ENCODE measurements at regions not wholly inside any gene's neighbourhood (a gene's known extent, or its start where the extent isn't known, plus 50 kb on each side); places are given as distances from the start of the nearest gene placed in this dataset.

DNA sequence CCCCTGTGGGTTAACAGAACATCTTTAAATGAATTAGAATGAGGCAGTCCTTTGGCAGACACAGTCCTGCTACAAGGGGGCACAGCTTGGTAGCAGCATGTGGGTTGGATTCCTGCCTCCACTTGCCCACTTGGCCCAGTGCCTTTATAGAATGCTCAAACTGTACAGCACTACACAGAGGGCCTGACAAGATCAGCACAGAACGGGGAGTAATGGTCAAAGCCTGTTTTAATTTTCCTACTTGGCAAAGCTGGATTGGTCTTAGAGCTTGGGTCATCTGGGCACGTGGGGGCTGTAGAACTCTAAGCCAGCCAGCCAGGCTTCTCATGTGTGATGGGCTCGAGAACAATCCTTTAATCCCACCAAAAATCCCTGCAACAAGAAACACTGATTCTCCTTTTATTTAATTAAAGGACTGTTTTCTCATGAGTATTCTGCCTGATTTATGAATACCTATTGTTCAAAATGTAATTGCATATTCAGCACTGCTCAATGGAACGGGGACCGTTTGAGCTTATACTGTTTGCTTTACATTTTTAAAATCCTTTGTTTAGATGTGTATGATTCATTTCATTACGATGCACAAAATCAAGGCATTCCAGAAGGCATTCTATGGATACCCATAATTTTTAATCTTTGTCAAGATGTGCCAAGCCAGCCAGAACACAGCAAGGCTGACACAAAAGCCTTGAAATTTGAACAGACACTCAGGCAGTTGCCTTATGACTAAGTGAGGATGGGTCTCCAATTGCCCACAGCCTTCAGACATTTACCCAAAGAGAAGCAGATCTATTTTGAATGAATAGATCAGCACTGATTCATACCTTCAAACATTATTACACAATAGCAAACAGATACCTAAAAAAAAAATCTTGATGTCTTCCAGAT lies 249.3 kb upstream of the TGFBR2 start:
- DNase-seq (ENCODE audit: low read depth), result peak; percentile 64

DNA sequence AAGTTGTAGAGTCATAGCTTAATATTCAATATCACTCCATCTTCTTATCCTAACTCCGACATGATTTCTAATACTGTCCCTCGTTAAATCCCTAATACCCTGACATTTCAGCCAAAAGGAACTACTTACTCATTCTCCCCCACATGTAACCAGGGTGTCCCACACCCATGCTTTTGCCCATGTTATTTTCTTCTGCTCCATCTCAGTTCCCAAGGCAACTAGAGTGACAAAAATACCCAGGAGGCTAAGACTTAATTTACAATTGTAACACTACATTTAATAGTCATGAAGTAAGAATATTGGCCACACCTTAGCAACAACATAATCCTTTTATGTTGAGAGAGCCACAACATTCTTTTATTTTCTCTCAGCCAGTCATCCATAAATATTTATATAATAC lies 248.5 kb upstream of the TGFBR2 start:
- DNase-seq (ENCODE audit: low read depth), result peak; percentile 26

DNA sequence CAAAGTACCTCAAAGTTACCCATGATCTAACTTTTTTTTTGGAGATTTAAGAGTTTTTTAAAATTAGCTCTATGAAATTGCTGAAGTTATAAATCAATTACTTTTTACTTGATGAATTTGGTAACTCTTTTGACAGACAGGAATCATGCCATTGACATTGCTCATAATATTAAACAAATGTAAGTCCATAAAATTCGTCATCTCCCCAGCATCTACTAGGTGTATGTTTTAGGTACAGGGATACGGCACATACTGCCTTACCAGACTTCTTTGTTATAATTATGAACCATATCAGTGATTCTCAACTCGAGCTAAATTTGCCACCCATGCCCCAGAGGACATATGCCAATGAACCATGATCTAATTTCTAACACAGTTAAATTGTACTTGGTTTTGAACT lies 247.5 kb upstream of the TGFBR2 start:
- no peak for DNase-seq (ENCODE audit: low read depth)

DNA sequence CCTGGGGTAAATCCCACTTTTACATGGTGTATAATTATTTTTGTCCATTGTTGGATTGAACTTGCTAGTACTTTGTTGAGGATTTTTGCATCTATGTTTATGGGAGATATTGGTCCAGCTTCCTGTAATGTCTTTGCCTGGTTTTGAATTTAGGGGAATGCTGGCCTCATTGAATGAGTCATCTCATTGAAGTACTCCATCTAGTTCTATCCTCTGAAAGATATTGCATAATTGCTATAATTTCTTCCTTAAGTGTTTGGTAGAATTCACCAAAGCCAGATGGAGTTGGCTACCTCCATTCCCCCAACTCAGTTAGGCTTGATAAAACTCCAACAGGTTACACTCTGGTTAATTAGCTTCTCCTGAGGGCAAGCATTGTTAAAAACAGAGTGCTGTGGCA lies 237.4 kb upstream of the TGFBR2 start:
- peak; percentile 44 for DNase-seq (ENCODE audit: low read depth)

DNA sequence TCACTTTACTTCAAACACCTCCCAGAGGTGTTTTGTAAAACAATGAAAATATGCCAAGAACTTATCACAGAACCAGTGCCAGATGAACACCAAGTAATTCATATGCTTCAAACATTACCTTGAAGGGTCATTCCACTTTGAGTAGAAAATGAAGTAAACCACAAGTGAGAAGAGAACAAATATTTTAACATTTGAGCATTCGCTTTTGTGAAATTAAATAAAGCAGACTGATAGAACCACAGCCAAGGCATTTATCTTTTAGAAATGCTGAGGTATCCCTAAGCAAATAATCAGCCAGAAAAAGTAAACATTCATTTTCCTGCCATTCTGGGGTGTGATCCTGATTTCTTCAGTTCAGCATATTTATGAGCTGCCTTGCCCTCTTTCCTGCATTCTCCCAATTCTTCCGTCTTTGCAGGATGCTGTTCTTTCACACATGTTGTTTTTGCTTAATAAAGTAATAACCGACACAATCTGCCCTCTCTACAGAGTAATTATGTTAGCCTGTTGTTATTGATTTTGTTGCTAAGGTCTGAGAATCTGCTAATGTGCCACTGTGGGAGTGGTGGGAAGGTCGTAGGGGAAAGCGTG lies 235.6 kb upstream of the TGFBR2 start:
- DNase-seq (ENCODE audit: low read depth), result no peak

DNA sequence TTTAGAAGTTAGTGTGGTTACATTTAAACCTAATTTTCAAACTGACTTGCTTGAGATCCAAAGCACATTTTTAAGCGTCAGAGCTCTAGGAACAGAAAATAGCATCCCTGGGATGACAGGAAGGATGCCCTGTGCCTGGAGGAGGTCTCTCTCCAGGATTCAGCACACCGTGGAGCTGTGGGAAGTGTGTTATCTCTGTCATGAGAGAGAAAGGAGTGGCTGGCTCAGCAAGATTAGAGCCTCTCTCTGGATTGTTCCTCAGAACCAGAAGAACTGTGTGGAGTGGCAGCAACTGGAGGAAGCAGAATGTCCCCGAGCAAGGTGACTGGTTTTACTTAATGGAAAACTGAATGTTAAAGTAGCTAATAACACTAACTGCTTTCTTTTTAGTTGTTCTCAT lies 233.6 kb upstream of the TGFBR2 start:
- DNase-seq (ENCODE audit: low read depth), result no peak

DNA sequence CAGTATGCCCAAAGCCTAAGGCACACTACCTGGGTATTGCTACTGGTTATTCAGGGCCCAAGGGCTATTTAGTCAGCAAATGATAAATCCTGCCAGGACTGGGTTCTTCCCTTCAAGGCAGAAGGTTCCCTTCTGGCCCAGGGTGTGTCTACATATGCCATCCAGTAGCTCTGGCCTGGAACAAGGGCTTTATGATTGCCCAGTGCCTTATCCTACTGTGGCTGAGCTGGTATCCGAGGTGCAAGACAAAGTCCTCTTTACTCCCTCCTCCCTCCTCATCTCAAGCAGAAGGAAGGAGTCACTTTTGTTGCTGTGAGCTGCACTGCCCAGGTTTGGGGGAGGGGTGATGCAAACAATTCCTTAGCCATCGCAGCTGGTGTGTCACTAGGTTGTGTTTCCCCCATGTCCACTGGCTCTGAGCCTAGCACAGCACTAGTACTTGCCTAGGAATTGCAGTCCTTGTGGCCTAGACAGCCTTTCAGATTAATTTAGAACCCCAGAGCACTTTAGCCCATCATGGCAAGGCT lies 221.8 kb upstream of the TGFBR2 start:
- no peak for DNase-seq (ENCODE audit: low read depth)

DNA sequence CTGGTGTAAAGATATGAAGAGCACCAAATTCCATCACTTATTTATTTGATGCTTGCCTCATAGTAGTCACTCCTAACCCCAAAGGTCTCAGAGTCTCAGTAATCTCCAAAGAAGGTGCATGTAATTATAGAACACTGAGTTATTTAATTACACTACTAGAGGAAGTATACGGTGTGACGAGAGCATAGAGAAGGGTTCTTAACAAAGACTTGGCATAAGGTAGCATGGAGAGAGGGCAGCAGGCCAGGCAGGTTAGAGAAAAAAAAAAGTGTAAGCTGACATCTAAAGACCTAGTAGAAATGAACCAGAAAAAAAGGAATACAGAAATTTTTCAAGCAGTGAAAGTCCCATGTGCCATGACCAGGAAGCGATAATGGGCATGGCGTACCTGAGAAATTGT lies 213.3 kb upstream of the TGFBR2 start:
- DNase-seq (ENCODE audit: low read depth), result no peak

DNA sequence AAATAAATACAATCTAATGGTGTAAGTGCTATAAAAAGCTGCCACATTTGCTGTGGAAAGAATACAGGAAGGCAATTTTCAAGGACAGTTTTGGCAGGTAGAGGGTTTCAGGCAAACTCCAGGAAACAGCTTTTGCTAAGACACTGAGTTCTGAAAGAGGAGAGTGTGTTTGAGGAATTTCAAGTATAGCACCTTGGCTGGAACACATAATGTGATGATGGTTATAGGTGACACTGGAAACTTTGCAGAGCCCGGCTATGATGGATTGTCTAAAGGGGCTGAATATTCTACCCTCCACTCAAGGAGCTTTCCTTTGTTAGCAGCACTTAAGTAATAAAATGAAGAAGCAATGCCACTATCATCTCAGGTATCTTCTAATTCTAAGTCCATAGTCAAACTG lies 209.4 kb upstream of the TGFBR2 start:
- no peak for DNase-seq (ENCODE audit: low read depth)

DNA sequence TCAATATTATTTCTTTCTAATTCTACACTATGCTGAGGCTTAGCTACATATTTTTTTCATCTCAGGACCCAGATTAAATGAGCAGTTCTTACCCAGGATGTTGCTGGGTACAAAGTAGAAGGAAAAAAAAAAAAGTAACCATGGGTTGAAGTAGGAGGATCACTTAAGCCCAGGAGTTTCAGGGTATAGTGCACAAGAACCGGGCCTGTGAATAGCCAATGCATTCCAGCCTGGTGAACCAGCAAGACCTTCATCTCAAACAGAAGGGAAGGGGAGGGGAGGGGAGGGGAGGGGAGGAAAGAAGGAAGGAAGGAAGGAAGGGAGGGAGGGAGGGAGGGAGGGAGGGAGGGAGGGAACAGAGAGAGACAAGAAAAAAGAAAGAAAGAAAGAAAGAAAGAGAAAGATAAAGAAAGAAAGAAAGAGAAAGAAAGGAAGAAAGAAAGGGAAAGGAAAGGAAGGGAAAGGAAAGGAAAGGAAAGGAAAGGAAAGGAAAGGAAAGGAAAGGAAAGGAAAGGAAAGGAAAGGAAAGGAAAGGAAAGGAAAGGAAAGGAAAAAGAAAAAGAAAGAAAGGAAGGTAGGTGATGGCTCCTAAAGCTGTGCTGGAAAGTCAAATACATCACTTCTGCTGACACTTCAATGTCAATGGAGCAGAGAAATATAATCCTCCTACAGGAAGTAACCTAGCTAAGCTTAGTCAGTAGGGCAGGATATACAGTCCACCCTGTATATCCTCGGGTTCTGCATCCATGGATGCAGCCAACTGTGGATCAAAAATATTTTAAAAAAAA lies 206.8 kb upstream of the TGFBR2 start:
- DNase-seq (ENCODE audit: low read depth), result peak; percentile 36

DNA sequence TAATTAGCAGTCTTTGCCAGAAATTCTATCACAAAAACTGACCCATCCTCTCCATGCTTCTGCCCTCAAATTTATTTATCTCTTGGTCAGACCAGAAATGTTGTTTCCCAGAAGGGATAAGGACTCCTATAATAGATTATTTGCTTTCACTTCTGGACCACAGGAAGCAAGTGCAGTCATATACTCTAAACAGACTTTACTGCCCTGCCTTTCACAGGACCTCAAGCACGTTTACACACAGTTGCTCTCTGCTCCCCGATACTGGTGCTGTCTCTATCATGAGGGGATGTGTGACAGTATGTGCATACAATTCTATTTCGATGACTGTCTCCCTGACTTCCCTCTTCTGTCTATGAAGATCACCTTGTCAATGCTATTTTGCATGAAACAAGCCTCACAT lies 205.5 kb upstream of the TGFBR2 start:
- DNase-seq (ENCODE audit: low read depth), result no peak

DNA sequence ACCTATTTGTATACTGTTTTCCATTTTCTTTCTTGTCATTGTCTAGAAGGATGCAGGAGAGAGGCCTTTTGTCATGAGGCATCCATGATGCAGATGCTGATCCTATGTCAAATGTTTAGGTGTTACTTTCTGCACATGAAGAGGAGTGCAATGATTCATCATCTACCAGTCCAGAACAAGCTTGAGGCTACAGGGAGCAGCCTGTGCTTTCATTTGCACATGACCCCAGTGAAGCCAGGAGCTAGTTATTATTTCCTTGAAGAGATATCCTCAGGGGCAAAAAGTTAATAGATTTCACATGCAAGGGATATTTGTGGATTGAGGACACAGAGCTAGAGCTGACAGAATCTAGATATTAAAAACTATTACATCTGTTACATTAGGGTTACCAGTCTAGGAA lies 204.4 kb upstream of the TGFBR2 start:
- DNase-seq (ENCODE audit: low read depth), result peak; percentile 69

DNA sequence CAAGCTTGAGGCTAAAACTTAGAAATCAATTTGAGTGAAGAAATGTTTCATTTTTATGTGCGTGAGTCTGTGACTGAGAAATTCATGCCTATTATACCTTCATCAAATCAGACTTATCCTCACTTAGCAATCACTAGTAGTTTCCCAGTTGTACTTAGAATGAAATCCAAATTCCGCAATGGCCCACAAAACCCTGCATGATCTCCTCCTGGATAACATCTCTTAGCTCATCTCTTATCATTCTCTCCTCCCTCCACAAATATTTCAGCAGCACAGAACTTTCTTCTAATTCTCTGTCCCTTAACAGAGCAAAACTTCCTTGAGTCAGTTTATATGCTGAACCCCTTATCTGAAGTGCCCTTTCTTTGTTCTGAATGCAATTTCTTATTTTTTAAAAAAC lies 198.8 kb upstream of the TGFBR2 start:
- DNase-seq (ENCODE audit: low read depth), result no peak

DNA sequence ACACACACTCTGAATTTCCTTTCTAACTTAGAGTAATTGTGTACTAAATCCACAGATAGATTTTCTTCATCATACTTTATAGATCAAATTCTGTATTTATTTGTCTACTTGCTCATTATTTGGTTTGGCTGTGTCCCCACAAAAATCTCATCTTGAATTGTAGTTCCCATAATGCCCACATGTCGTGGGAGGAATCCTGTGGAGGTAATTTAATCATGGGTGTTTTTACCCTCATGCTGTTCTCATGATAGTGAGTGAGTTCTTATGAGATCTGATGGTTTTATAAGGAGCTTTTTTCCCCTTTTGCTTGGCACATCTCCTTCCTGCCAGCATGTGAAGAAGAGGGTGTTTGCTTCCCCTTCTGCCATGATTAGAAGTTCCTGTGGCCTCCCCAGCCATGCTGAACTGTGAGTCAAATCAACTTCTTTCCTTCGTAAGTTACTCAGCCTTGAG lies 198.3 kb upstream of the TGFBR2 start:
- no peak for DNase-seq (ENCODE audit: low read depth)

DNA sequence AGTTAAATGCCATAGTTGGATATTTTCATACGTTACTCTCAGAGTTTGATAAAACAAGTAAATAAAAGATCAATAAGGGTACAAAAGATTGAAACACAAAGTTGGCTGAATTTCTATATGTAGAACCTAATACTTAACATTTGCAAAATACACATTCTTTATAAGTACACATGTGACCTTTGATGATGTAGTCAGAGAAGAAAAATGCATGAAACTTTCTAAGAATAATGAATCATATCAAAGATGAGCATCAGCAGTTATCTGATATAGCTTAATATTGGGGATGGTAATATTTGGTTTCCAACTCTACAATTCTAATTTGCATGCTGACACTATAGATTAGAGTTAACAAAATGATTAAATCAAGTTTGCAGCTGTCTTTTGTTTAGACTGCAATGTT lies 188.0 kb upstream of the TGFBR2 start:
- DNase-seq (ENCODE audit: low read depth), result peak; percentile 71

DNA sequence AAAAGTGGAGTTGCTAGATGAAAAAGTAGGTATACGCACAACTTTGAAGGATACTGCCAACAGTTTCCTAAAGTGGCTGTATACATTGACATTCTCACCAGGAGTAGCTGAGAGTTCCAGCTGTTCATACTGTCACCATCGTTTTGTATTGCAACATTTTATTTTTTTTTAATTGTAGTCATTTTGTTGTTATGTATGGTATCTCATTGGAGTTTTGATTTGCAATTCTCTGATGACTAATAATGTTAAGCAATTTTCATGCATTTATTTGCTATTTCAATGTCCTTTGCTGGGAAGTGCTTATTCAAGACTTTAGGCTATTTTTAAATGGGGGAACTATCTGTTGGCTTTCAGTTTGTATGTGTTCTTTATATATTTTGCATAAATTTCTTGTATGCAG lies 185.1 kb upstream of the TGFBR2 start:
- DNase-seq (ENCODE audit: low read depth), result peak; percentile 72

DNA sequence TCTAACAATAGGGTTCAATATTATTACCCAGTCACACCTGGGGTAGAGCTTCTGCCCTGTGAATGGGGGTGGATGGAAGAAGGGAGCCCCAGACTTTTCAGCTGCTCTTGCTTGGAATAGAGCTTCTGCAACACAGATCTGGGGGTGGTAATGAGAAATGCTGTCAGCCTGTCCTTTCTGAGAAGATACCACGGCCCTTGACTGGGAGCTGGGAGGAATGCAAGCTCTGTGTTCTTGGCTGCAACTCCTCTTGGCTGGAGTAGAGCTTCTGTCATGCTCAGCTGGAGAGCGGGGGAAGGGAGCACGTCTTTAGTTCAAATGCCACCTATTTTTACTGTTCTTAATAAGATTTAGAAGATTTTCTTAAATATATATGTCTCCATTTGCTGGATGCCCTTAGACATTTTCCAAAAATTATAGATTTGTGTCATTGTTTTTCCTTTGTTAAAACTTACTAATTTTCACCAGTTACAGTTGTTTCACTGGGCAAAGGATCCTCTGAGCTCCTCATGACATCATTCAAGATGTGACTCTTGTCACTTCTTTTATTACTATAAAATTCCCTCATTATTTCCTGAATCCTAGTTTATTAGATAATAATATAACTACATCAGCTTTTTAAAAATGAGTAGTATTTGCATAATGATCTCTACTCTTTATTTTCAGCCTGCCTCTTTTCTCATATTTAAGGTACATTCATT lies 180.0 kb upstream of the TGFBR2 start:
- DNase-seq (ENCODE audit: low read depth), result no peak

DNA sequence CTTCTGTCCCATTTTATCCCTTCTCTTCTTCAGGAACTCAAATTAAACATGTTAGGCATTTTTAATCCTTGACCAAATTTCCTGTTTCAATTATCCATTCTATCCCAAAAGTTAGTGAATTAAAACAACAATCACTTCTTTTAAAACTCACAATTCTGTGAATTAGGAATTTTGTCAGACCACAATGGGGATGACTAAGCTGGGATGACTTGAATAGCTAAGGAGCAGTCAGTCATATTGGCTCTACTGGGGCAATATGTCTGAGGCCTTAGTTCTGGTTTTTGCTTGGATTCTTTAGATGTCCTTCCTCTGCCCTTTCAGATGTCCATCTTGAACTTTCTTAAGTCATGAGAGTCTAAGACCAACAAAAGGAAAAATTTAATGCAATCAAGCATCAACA lies 178.2 kb upstream of the TGFBR2 start:
- DNase-seq (ENCODE audit: low read depth), result peak; percentile 72

DNA sequence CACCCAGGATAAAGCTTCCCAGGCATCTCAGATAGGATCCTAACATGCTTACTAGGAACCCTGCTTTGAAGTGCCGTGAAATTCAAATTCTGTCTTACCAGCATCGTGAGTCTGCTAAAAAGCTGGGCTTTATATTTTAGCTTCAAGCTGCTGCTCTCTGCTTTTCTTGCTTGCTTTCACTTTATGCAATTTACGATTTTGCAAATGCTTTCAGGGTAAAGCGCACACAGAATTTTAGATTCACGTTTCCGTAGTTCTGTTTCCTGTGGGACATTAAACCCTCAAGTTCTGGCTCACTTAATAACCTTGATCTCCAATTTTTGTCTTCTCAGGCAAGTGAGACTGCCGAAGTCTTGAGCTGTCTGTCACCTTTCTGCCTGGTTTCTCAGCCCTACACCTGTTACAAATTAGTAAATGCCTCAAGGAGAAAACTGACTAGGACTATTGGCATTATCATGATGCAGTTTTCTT lies 170.5 kb upstream of the TGFBR2 start:
- no peak for DNase-seq (ENCODE audit: low read depth)

DNA sequence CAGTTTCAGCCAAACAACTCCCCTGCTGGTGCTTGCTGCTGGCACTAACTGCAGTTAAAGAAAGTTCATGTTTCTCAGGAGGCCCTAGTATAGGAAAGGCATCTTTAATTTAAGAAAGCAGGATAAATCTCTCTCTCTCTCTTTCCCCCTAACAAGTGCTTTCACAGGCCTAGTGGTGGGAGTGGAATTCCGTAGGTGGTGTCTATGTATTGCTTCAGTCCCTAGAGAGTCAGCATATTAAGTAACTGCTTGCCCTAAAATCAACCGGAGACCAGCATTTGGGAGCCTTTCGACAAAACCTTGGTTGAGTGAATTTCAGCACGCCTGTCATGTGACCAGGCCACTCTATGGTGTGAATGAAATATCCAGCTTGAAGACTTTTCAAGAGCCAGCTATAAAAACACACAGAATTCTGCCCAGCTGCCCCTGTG lies 169.2 kb upstream of the TGFBR2 start:
- DNase-seq (ENCODE audit: low read depth), result no peak

DNA sequence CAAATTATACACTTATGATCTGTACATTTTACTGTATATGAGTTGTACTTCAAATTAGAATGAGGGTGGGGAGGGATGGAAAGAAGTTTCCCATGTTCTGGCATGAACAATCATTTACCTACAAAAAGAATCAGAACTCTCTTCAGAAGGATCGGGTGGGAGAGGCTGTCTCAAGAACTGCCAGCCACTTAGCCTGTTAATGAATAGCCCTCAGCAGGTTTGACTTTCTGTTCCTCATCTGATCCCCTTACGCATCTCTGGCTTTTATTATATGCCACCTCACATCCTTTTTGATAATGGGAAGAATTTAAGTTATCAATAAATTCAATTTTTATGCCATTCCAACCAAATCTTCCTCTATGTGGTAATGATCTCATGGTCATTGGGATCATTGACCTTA lies 168.3 kb upstream of the TGFBR2 start:
- DNase-seq (ENCODE audit: low read depth), result no peak
